ENCODE measurements at regions not wholly inside any gene's neighbourhood (a gene's known extent, or its start where the extent isn't known, plus 50 kb on each side); places are given as distances from the start of the nearest gene placed in this dataset.

Small RNA genes in the stretch of these regions (small RNA-seq; reads per million reads assigned to genes)
- 0 reads per million in 3 experiments for gene RNA5SP142

All from neural cell (in vitro differentiated cells).